ENCODE measurements at regions not wholly inside any gene's neighbourhood (a gene's known extent, or its start where the extent isn't known, plus 50 kb on each side); places are given as distances from the start of the nearest gene placed in this dataset.
"Not testable (repeated sequence)": the region's sequence is repeated elsewhere in the genome, so short reads cannot be mapped to it uniquely, and the experiment has no call there.

- DNase-seq, result no peak
Observed at GRCh38 chr10:6864142-6864541, 284.1 kb upstream of the PRKCQ start.

DNA sequence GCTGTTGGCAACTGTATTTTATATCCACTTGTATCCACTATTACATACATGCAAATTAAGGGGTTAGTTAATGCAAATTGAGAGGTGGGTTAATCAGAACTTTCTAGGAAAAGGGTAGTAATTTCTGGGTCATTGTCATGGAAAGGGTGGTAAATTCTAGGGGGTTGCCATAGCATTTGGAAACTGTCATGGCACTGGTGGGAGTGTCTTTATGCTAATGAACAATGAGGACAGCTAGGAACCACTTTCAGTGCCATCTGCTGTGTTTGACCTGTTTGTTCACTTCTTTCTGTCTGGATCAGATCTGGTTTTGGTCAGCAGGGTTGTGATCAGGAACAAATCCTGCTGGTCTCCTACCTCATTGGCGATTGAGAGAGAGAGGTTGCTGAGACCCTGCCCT lies 283.3 kb upstream of the PRKCQ start:
- no peak for DNase-seq

- no peak for DNase-seq
Observed at GRCh38 chr10:6850452-6850851, 270.4 kb upstream of the PRKCQ start.

DNA sequence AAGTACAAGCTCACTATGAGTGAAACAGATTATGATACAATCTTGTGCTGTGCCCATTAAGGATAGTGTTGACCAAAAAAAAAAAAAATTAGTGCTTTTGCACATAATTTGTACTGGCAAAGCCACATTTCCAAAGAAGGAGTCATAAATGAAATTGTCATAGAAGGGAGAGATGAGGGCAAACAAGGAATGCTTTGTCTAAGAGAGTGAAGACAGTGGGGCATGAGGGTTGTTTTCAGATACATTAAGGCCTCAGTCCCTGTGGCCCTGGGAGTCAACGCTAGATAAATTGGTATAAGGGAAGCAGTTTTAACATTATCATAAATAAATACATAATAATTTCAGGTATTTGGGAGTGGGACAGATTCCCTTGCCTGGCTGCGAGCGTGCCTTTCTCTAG lies 267.5 kb upstream of the PRKCQ start:
- no peak for DNase-seq

- DNase-seq, result no peak
Observed at GRCh38 chr10:6843894-6844650, 264.0 kb upstream of the PRKCQ start.

GRCh38 chr10:6843481-6843881 lies 263.4 kb upstream of the PRKCQ start:
- DNase-seq, result no peak

DNA sequence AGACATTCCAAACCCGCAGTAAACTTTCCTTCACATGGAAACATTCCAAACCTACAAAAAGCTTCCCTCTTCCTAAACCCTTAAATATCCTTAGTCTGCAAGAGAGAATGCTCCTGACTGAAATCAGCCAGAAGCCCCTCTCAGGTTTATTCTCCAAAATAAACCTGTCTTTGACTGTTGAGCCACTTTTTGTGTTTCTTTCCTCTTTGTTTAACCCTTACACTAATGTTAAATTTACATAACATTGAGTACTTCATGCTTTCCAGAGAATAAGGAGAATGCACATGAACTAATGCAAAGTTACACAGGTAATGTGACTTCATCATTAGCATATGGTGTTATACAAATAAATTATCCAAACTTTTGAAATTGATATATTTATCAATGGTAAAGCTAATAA lies 262.6 kb upstream of the PRKCQ start:
- DNase-seq, result no peak

DNA sequence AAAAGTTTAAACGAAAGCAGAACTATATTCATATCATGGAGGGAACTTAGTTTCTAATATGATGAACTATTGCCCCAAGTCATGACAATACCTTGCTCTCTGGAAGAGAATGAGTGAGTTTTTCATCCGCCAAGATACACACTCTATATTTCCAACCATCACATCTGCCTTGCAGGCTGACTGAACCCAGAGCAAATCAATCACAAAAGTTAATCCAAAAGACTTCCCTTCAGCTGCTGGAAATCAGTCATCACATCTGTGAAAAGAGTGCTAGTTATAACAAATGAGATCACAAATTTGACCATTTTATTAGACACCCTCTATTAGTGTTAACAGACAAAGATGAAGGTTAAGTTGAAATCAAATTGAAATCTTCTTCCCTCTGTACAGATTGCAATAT lies 261.7 kb upstream of the PRKCQ start:
- DNase-seq, result no peak

DNA sequence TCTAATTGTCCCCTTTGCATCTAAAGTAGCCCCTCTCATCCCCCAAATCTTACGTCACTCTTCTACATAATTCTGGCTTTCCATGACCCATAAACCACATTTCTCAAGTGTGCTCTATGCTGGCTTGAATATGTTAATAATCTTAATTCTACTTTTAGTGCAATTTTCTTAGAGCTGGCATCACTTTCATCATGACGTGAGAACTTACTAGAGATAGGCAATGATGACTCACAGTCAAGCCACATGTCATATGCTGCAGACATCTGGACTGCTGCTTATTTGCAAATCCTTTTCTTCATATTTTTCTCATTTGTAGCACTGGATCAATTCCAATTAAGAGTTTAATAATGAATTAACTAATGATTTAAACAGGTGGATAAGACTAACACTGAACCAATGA lies 260.7 kb upstream of the PRKCQ start:
- no peak for DNase-seq

GRCh38 chr10:6840201-6840691 lies 260.2 kb upstream of the PRKCQ start:
- DNase-seq, result no peak

- no peak for DNase-seq
Observed at GRCh38 chr10:6838118-6838517, 258.0 kb upstream of the PRKCQ start.

- DNase-seq, result no peak
Observed at GRCh38 chr10:6833458-6834011, 253.5 kb upstream of the PRKCQ start.

DNA sequence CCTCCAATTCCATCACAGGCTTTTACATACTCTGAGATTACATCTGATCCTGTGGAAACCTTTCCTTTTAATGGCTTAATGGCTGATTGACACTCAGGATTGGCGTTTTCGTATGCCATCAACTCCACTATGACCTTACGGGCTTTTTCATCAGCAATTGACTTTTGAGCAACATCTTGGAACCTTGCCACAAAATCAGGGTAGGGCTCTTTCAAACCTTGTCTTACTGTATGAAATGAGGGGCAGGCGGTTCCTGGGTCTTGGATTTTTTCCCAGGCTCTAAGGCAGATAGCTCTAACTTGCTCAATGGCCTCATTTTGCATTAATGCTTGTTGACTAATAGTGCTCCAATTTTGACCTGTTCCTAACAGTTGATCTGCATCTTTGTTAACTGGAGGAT lies 250.9 kb upstream of the PRKCQ start:
- DNase-seq, result not testable (repeated sequence)

DNA sequence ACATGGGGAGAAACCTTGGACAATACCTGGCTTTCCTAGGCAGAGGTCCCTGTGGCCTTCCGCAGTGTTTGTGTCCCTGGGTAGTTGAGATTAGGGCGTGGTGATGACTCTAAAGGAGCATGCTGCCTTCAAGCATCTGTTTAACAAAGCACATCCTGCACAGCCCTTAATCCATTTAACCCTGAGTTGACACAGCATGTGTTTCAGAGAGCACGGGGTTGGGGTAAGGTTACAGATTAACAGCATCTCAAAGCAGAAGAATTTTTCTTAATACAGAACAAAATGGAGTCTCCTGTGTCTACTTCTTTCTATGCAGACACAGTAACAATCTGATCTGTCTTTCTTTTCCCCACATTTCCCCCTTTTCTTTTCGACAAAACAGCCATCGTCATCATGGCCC lies 244.7 kb upstream of the PRKCQ start:
- not testable (repeated sequence) for DNase-seq

GRCh38 chr10:6823770-6824169 lies 243.7 kb upstream of the PRKCQ start:
- DNase-seq, result no peak

DNA sequence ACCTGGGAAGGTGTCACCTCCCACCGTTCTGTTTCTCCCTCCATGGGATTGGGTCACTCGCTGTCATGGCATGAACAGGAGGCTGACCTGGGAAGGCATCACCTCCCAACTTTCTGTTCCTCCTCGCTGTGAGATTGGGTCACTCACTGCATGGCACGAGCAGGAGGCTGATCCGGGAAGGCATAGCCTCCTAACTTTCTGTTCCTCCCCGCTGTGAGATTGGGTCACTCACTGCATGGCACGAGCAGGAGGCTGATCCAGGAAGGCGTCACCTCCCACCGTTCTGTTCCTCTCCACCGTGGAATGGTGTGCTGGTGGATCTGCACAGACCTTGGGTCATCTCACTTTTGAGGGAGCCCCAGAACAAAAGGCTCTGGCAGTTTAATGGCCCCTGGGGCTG lies 239.2 kb upstream of the PRKCQ start:
- DNase-seq, result no peak

DNA sequence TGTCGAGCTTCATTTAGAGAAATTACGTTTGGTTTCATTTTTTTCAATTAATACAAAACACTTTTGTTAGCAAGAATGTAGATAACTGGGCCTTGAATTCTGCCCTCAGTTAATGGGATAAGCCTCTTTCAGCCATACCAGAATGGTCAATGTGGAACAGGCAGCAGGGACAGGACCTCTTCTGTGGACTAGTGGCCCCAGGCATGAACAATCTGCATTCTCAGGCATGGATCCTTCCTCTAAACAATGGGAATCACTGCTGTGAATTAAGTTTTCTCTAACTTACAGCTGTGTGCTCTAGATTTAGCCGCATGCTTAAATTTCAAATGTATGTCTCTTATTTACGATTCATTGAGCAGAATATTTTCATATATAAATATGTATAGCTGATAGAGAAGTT lies 237.7 kb upstream of the PRKCQ start:
- no peak for DNase-seq

- no peak for DNase-seq
Observed at GRCh38 chr10:6815346-6815745, 235.3 kb upstream of the PRKCQ start.

- DNase-seq, result no peak
Observed at GRCh38 chr10:6813856-6814255, 233.8 kb upstream of the PRKCQ start.

DNA sequence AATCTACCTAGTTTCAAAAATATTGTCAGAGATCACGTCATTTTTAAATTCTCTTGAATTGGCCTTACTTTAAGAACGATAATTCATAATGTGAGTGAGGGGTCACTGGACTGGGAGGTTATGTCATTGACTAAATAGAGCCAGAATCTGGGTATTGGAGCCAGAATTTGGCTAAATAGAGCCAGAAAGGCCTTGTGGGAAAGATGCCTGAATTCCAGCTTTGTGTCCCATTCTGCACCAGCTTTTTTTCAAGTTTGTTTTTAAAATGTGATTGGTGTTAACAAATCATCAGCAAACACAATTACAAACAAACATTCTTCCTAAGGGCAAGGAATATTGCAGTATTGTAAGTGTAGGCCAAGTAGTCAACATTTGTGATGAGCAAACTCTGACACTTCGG lies 233.2 kb upstream of the PRKCQ start:
- no peak for DNase-seq

- no peak for DNase-seq
Observed at GRCh38 chr10:6811153-6811552, 231.1 kb upstream of the PRKCQ start.

DNA sequence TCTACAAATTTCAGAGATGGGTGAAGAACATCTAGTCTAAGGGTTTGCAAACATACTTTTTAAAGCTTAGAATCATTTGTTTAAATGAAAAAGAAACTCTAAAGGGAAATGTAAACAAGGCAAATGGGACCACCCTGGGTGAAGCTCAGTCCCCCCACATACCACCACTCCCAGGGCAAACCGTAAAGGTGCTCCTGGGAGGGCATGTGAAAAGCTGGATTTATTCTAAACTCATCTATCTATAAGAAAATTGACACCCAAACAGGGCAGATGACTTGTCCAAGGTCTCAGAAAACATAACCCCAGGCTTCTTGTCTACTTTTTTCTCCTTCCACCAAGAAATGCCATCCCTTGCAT lies 223.3 kb upstream of the PRKCQ start:
- DNase-seq, result no peak

- DNase-seq, result no peak
Observed at GRCh38 chr10:6802759-6803426, 222.8 kb upstream of the PRKCQ start.

GRCh38 chr10:6796231-6796630 lies 216.2 kb upstream of the PRKCQ start:
- no peak for DNase-seq
